Globus pallidus (tissue), 1 donor: ENCODE measurements at regions not wholly inside any gene's neighbourhood (a gene's known extent, or its start where the extent isn't known, plus 50 kb on each side); places are given as distances from the start of the nearest gene placed in this dataset.
"Not testable (repeated sequence)": the region's sequence is repeated elsewhere in the genome, so short reads cannot be mapped to it uniquely, and the experiment has no call there.

Source experiments
- DNase-seq: peaks from one replicate; pipeline ENCODE4 v3.0.0-alpha.2; 2015; ENCODE audit warnings: low spot score

- no peak for DNase-seq
Observed at GRCh38 chr6:150456466-150456865, 87.7 kb downstream of the IYD start.

- DNase-seq: no peak
Observed at GRCh38 chr6:150456902-150457643, 88.3 kb downstream of the IYD start.

GRCh38 chr6:150458579-150458978, 89.8 kb downstream of the IYD start:
- no peak for DNase-seq

DNA sequence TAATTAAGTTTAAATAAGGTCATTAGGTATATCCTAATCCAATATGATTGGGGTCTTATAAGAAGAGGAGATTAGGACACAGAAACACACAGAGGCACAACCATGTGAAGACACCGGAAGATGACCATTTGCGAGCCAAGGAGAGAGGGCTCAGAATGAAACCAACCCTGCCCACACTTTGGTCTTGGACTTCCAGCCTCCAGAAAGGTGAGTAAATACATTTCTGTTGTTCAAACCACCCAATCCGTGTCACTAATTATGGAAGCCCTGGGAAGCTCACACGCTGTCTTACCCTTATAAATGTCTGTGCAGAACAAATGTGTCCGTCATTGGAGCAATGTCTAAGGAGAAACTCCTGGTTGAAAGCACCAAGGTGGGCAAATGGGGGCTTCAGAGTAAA, 95.0 kb downstream of the IYD start:
- no peak for DNase-seq

- no peak for DNase-seq
Observed at GRCh38 chr6:150464966-150465365, 96.2 kb downstream of the IYD start.

GRCh38 chr6:150465610-150466009, 96.8 kb downstream of the IYD start:
- no peak for DNase-seq

GRCh38 chr6:150466196-150466595, 97.4 kb downstream of the IYD start:
- no peak for DNase-seq

GRCh38 chr6:150470131-150470530, 101.3 kb downstream of the IYD start:
- no peak for DNase-seq

DNA sequence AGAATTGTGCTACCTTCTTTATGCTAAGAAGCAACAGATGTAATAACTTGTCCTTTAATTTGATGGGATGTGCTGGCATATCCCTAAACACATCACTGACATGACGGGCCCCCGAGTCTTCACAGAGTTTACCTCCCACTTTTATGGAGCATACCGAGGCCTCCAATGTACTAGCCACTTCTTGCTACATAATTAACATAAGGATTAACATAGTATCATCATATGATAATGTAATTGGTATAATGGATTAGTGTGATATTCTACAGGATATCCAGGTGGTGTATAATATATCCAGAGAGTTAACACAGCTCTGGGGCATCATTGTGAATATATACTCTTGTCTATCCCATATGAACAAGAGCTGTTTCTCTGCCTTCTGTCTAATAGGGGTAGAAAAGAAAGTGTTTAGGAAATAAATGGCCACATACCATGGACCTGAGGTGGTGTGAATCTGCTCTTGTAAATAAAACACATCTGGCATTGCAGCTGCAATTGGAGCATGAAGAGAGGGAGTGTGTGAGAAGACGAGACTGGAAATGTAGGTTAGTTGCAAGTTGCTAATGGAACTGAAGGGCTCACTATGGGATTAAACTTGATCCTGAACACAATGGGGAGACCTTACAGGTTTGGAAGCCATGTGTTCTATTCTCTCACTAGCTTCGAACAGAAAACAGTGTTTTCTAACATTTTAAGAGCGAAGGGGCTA, 102.3 kb downstream of the IYD start:
- no peak for DNase-seq

DNA sequence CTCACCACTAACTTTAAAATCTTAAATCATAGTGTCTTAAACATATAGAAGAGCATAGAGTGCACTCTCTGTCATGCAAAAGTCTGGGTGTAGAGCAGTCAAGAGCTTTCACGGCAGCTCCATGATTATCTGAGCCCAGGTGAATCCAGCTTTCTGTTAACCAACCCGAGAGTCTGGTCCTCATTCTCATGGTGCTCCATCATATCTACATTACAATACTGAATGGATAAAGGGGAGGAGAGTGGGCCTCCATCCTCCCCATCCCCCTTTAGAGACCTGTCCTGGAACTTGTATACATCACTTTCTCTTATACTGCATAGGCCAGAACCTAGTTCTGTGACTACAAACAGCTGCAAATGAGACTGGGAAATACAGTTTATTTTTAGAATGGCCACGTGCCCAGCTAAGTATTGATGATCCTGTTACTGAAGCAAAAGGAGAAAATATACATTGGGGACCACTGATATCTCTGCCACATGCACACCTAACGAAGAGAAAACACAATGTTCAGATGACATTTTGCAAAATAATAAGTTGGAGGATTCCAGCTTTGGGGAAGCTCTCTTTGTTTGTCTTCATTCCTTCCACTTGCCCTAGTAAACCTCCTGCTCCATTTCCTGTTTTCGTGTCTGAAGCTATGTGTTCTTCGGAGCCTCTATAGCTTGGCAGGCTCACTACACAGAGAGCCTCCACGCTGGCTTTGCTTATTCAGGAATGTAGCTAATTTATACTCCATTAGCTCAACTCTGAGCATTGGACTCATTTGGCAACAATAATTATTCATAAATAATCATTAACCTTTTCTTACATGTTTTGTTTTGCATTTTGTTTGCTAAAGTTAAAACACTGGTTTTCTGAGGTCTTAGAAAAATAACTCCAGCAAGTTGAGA, 110.1 kb downstream of the IYD start:
- no peak for DNase-seq

- no peak for DNase-seq
Observed at GRCh38 chr6:150482883-150483409, 114.1 kb downstream of the IYD start.

GRCh38 chr6:150485161-150485958, 114.3 kb upstream of the PLEKHG1 start:
- DNase-seq: no peak

DNA sequence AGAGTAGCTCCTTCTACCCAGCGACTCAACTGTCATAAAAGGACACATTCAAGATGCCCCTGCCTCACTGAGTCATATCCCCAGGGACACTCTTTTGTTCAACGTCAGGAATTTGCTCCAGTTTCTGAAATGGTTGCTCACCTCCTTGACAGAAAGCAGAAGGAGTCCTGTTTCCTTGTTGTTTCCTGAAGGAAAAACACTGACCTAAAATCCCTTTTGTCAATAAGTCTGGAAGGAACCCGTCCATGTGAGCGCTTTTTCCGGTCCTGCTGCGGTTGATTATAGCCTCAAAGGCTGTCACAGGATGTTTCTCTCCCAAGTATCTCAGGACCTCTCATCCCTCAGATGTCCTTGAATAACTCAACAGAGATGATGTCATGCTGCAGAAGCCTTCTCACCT, 113.6 kb upstream of the PLEKHG1 start:
- DNase-seq: no peak

- DNase-seq: no peak
Observed at GRCh38 chr6:150490586-150490985, 109.1 kb upstream of the PLEKHG1 start.

GRCh38 chr6:150491131-150491810, 108.4 kb upstream of the PLEKHG1 start:
- no peak for DNase-seq

- DNase-seq: no peak
Observed at GRCh38 chr6:150491811-150492172, 107.9 kb upstream of the PLEKHG1 start.

- no peak for DNase-seq
Observed at GRCh38 chr6:150492507-150492906, 107.2 kb upstream of the PLEKHG1 start.

DNA sequence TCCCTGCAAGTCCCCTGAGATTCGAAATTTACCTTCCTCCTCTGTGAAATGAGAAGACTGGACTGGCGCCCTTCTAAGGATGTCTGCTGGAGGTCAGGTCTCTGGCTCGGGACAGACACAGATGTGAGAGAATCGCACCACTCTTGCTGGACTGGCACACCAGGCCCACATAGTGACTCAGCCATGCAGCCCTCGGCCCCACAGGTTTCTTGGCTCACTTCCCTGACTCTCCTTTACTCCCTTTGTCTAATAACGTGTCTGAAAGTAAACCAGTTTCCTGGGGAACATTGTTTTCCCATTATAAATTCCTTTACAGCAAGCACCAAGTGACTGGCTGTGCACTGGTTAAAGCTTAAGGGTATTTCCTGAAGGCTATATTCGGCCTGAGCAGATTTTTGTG, 106.7 kb upstream of the PLEKHG1 start:
- no peak for DNase-seq

DNA sequence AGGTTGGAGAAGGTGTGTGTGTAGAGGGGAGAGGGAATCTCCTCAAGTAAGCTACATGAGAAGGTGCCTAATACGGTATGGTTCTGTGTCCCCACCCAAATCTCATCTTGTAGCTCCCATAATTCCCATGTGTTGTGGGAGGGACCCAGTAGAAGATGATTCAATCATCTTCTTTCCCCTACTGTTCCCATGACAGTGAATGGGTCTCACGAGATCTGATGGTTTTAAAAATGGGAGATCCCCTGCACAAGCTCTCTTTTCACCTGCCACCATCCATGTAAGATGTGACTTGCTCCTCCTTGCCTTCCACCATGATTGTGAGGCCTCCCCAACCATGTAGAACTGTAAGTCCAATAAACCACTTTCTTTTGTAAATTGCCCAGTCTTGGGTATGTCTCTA, 106.1 kb upstream of the PLEKHG1 start:
- not testable (repeated sequence) for DNase-seq

GRCh38 chr6:150494241-150494640, 105.4 kb upstream of the PLEKHG1 start:
- no peak for DNase-seq

DNA sequence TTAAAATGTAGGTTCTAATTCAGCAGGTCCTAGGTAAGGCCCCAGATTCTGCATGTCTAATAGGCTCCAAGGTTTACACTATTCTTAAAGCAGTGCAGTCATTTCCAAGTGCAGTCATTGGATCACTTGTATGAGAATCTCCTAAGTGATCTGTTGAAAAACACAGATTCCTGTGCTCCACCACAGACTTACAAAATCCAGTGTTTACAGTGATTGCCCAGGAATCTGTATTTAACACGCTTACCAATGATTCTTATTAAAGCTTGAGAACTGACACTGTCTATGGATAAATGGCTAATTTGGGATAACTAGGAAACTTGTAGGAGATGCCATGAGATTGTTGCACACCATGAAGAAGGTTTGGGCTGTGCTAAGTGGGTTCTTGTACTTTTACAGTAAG, 104.6 kb upstream of the PLEKHG1 start:
- DNase-seq: no peak
